K562 (cell line): ENCODE measurements at regions not wholly inside any gene's neighbourhood (a gene's known extent, or its start where the extent isn't known, plus 50 kb on each side); places are given as distances from the start of the nearest gene placed in this dataset.

Experiments used
- ATAC-seq: fragments of 200-7000 bp; cut with Tn5 transposase; 3 replicates; pipeline ENCODE4 v1.9.1; 2020; ENCODE audit warnings: moderate library complexity
- BruUV-seq: library from RNA; stranded (reverse); fragments of 400-500 nt; replicated peaks from 2 replicates; lab custom pipeline; 2021; lab: Mats Ljungman, UMichigan
- CTCF ChIA-PET: fragments of 300-600 bp; formaldehyde crosslinking; extraction: SDS; loops from one replicate; lab custom pipeline; 2021; ENCODE audit warnings: low intra/inter-chr PET ratio; lab: Yijun Ruan, JAX
- POLR2A ChIA-PET: fragments of 300-600, 350-650 bp; sonication (Branson Sonifier 250); formaldehyde crosslinking; extraction: SDS; loops from one replicate; lab custom pipeline; 2021; ENCODE audit warnings: antibody characterized with exemption, inconsistent platforms; lab: Yijun Ruan, JAX
- DNase-seq, 4 experiments: peaks; one replicate each; pipeline versions ENCODE4 v3.0.0 to v3.0.0-alpha.2; 2011 to 2018; ENCODE audit warnings: low spot score in 3 of 4, mixed read lengths in 3 of 4; ENCODE audit errors: extremely low read depth in 1 of 4
- FAIRE-seq: peaks from 2 replicates; lab custom pipeline; 2011; peaks lifted over from hg19 to GRCh38; lab: Jason Lieb, UNC
- H2AFZ ChIP-seq: 2 replicates; pipeline ENCODE4 v1.6.0; 2011; ENCODE audit warnings: low read depth, low read length, control low read depth, inconsistent platforms
- H3K27ac ChIP-seq: fragments of 200-600 bp; 3 replicates; pipeline ENCODE4 v1.8.0; 2011; ENCODE audit warnings: low read depth, mild to moderate bottlenecking, control low read depth, inconsistent platforms, low read length, moderate library complexity, mixed read lengths; ENCODE audit errors: extremely low read depth
- H3K27me3 ChIP-seq, 2 experiments: fragments of 300-600 bp in 1 of 2; 2 replicates in 1 of 2; 3 replicates in 1 of 2; pipeline versions ENCODE4 v1.6.0 to v1.8.0; 2011; ENCODE audit warnings: inconsistent platforms in 2 of 2, low read length in 2 of 2, mild to moderate bottlenecking in 1 of 2, mixed read lengths in 1 of 2, moderate library complexity in 1 of 2; ENCODE audit not compliant: control insufficient read depth in 2 of 2, insufficient read depth in 2 of 2
- H3K36me3 ChIP-seq: fragments of 300-600 bp; 3 replicates; pipeline ENCODE4 v1.8.0; 2011; ENCODE audit warnings: mild to moderate bottlenecking, low read length, inconsistent platforms; ENCODE audit not compliant: control insufficient read depth, insufficient read depth
- H3K4me1 ChIP-seq, 2 experiments: fragments of 200-600 bp in 1 of 2; replicated peaks in 1 of 2; 2 replicates in 1 of 2; 3 replicates in 1 of 2; pipeline versions ENCODE4 v1.5.1 to v1.8.0; 2011; ENCODE audit warnings: inconsistent platforms in 2 of 2, low read length in 2 of 2, mild to moderate bottlenecking in 1 of 2, mixed read lengths in 1 of 2, moderate library complexity in 1 of 2; ENCODE audit not compliant: control insufficient read depth in 2 of 2, insufficient read depth in 2 of 2
- H3K4me2 ChIP-seq: 2 replicates; pipeline ENCODE4 v1.6.1; 2011; ENCODE audit warnings: low read length, control low read depth, inconsistent platforms, mixed read lengths; ENCODE audit not compliant: insufficient read depth
- H3K4me3 ChIP-seq: fragments of 200-600 bp; sonication (generic), shearing (Covaris generic); 2 replicates; pipeline ENCODE4 v1.5.1; 2016; ENCODE audit warnings: control low read depth, inconsistent platforms
- H3K79me2 ChIP-seq: fragments of 200-600 bp; 3 replicates; pipeline ENCODE4 v1.8.0; 2011; ENCODE audit warnings: low read length, inconsistent platforms; ENCODE audit not compliant: control insufficient read depth, insufficient read depth
- H3K9ac ChIP-seq, 2 experiments: 2 replicates each; pipeline versions ENCODE4 v1.6.0 to v1.6.1; 2011; ENCODE audit warnings: low read depth in 2 of 2, low read length in 2 of 2, control low read depth in 1 of 2, inconsistent platforms in 1 of 2, mild to moderate bottlenecking in 1 of 2, mixed read lengths in 1 of 2; ENCODE audit not compliant: insufficient read depth in 1 of 2
- H3K9me1 ChIP-seq: one replicate; pipeline ENCODE4 v1.6.0; 2011; ENCODE audit warnings: inconsistent platforms, mild to moderate bottlenecking, low read length, moderate library complexity; ENCODE audit not compliant: control insufficient read depth, insufficient read depth
- H3K9me3 ChIP-seq: replicated peaks from 2 replicates; pipeline ENCODE4 v1.5.1; 2011; ENCODE audit warnings: low read depth, low read length, inconsistent platforms; ENCODE audit not compliant: control insufficient read depth, insufficient read depth
- H4K20me1 ChIP-seq: replicated peaks from 2 replicates; pipeline ENCODE4 v1.6.1; 2011; ENCODE audit warnings: low read length, inconsistent platforms, mixed read lengths; ENCODE audit not compliant: control insufficient read depth, insufficient read depth
- BCL6 ChIP-seq: fragments of 250-450 bp; sonication (Bioruptor Pico); IDR thresholded peaks from 2 replicates; pipeline ENCODE4 v1.4.0; 2020
- ELF1 ChIP-seq: fragments of 200-800 bp; sonication (Bioruptor generic); IDR thresholded peaks from 2 replicates; pipeline ENCODE4 v1.6.1; 2016; ENCODE audit warnings: missing genetic modification characterization, missing compliant biosample characterization
- GATAD2B ChIP-seq: fragments of 450-650 bp; IDR thresholded peaks from 2 replicates; pipeline ENCODE4 v1.6.1; 2017; ENCODE audit warnings: mild to moderate bottlenecking, borderline replicate concordance
- NFIC ChIP-seq: fragments of 450-650 bp; IDR thresholded peaks from 2 replicates; pipeline ENCODE4 v1.6.1; 2017; ENCODE audit warnings: mild to moderate bottlenecking, inconsistent platforms
- PPARD ChIP-seq: fragments of 250-450 bp; sonication (Bioruptor Pico); IDR thresholded peaks from 2 replicates; pipeline ENCODE4 v1.8.0; 2022; ENCODE audit warnings: inconsistent platforms, mild to moderate bottlenecking, moderate library complexity
- PRPF4 ChIP-seq: fragments of 200-400 bp; formaldehyde crosslinking; IDR thresholded peaks from one replicate; pipeline ENCODE4 v1.6.1; 2017; ENCODE audit warnings: low read length, low read depth, mild to moderate bottlenecking; ENCODE audit not compliant: insufficient read depth, poor library complexity, severe bottlenecking
- SMAD3 ChIP-seq: fragments of 450-650 bp; formaldehyde crosslinking; conservative IDR thresholded peaks from 2 replicates; pipeline ENCODE4 v1.4.0; 2020; ENCODE audit warnings: mild to moderate bottlenecking
- SNRNP70 ChIP-seq: fragments of 200-400 bp; formaldehyde crosslinking; optimal IDR thresholded peaks from 2 replicates; pipeline ENCODE3; 2017; ENCODE audit warnings: low read depth, low read length
- ZNF785 ChIP-seq: fragments of 250-450 bp; sonication (Bioruptor Pico); IDR thresholded peaks from 2 replicates; pipeline ENCODE4 v1.4.0; 2020; ENCODE audit warnings: mild to moderate bottlenecking
- WGBS: fragments of 100-300 bp; shearing (Covaris generic); methylation state at CpG from one replicate; pipeline ENCODE4 v1.1.6; 2016; ENCODE audit warnings: low coverage, mixed read lengths; ENCODE audit not compliant: insufficient coverage; ENCODE audit errors: missing lambda C conversion rate; 5-methylcytosine and 5-hydroxymethylcytosine counted together
- in situ Hi-C: fragments of 300-500 bp; cut with MboI; formaldehyde crosslinking; loops from 4 replicates; pipeline ENCODE4 v1.15.0; 2018; ENCODE audit warnings: inconsistent platforms, mixed read lengths
- intact Hi-C: fragments of 100-400 bp; cut with micrococcal nuclease; formaldehyde crosslinking; loops from 2 replicates; pipeline ENCODE4 v1.14.2; 2022
- TF ChIP-seq, protein P1 (sequence below): fragments of 250-450 bp; sonication (Bioruptor Pico); IDR thresholded peaks from 2 replicates; pipeline ENCODE4 v1.8.0; 2021; ENCODE audit warnings: borderline replicate concordance, mild to moderate bottlenecking, moderate library complexity; ENCODE audit not compliant: poor library complexity, severe bottlenecking

GRCh38 chr14:58813745-58814144 lies 176.0 kb downstream of the DACT1 start:
- Histone ChIP-seq H2AFZ (no peak overlapping the region), H3K4me1 (no peaks in the 10 kb centered on the region), H3K4me2 (no peak overlapping the region), H3K79me2 (no peaks in the 10 kb centered on the region), H3K9me1 (no peaks in the 10 kb centered on the region), H3K27me3 (no peaks in the 10 kb centered on the region), H3K36me3 (no peaks in the 10 kb centered on the region), H3K27ac (no peak overlapping the region), H3K9ac (no peak overlapping the region), H3K4me3 (no peak overlapping the region), H4K20me1 (no peaks in the 10 kb centered on the region), H3K9me3 (no peaks in the 10 kb centered on the region)
- in situ Hi-C loops, result no loop called here
- BruUV-seq, result no TSS peak
- ATAC-seq, result no peak
- 0% methylated on average over 2 of the region's 2 CpGs for WGBS
- ChIA-PET CTCF (no interaction called here), POLR2A (no interaction called here)
- no peak for DNase-seq
- intact Hi-C loops, result no loop called here
- TF ChIP-seq, protein P1, sequence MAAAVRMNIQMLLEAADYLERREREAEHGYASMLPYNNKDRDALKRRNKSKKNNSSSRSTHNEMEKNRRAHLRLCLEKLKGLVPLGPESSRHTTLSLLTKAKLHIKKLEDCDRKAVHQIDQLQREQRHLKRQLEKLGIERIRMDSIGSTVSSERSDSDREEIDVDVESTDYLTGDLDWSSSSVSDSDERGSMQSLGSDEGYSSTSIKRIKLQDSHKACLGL (CRISPR knock-in tag), result no peak
- TF ChIP-seq ELF1 (no peak), BCL6 (CRISPR knock-in tag) (no peak)
- FAIRE-seq, result no peak

GRCh38 chr14:58814466-58814865 lies 176.7 kb downstream of the DACT1 start:
- DNase-seq, result no peak
- no peak for FAIRE-seq
- no TSS peak for BruUV-seq
- CTCF ChIA-PET, result no interaction called here
- Histone ChIP-seq H3K9me3 (no peaks in the 10 kb centered on the region), H3K36me3 (no peaks in the 10 kb centered on the region), H4K20me1 (no peaks in the 10 kb centered on the region), H3K79me2 (no peaks in the 10 kb centered on the region), H2AFZ (no peak overlapping the region), H3K9ac (no peak overlapping the region), H3K27me3 (no peaks in the 10 kb centered on the region), H3K27ac (no peak overlapping the region), H3K4me2 (no peak overlapping the region), H3K4me1 (no peaks in the 10 kb centered on the region), H3K4me3 (no peak overlapping the region), H3K9me1 (no peaks in the 10 kb centered on the region)
- intact Hi-C loops, result no loop called here
- WGBS, result 0% methylated on average over 3 of the region's 3 CpGs
- TF ChIP-seq PPARD (CRISPR knock-in tag), result no peak
- TF ChIP-seq SMAD3 (CRISPR knock-in tag), result no peak
- TF ChIP-seq SNRNP70, result no peak
- TF ChIP-seq PRPF4, result no peak
- no peak for TF ChIP-seq NFIC
- TF ChIP-seq ZNF785 (CRISPR knock-in tag), result no peak
- TF ChIP-seq GATAD2B, result no peak
- POLR2A ChIA-PET, result no interaction called here
- no peak for ATAC-seq
- in situ Hi-C loops, result no loop called here
